ENCODE measurements at regions not wholly inside any gene's neighbourhood (a gene's known extent, or its start where the extent isn't known, plus 50 kb on each side); places are given as distances from the start of the nearest gene placed in this dataset.
A peak's percentile ranks its signal among the peaks of the same experiment; 100 is the strongest.

GRCh38 chr1:29447368-29447767 lies 211.0 kb downstream of the PTPRU start:
- ATAC-seq = no peak
- ChIA-PET CTCF (no interaction called here), POLR2A (no interaction called here)
- H3K9me3 ChIP-seq = no peaks in the 10 kb centered on the region
- 58% methylated on average over 3 of the region's 3 CpGs for WGBS (ENCODE audit: missing lambda C conversion rate)
- H3K27ac ChIP-seq = no peak overlapping the region
- FAIRE-seq = no peak
- H3K4me1 ChIP-seq = no peaks in the 10 kb centered on the region
- H3K4me2 ChIP-seq = no peak overlapping the region
- H3K4me3 ChIP-seq = no peak overlapping the region
- no peak for TF ChIP-seq POLR2AphosphoS2 (conservative IDR thresholded peaks at IDR 0.05; ENCODE audit: low read length)
- DNase-seq (ENCODE audit: low read depth in 1 of 2, low spot score in 1 of 2) = no peak

GRCh38 chr1:29444782-29445729 lies 208.7 kb downstream of the PTPRU start:
- Histone ChIP-seq H3K4me2 (no peak overlapping the region), H3K4me3 (no peak overlapping the region), H3K9me3 (no peaks in the 10 kb centered on the region), H3K27ac (no peak overlapping the region), H3K4me1 (no peaks in the 10 kb centered on the region)
- no peak for DNase-seq (ENCODE audit: low read depth in 1 of 2, low spot score in 1 of 2)
- CTCF ChIA-PET = interaction anchor here (0.8 to 1.4 kb wide), 2 partner anchors 13 to 16 kb away, joined by 3 read pairs; no protein-coding TSS in a partner anchor
- POLR2A ChIA-PET = no interaction called here
- peak in 1 of 2 experiments; percentile 17; a peak in 1 of 6 replicates for ATAC-seq
- no peak for FAIRE-seq
- 19% methylated on average over 12 of the region's 13 CpGs for WGBS (ENCODE audit: missing lambda C conversion rate)
- TF ChIP-seq CBX8 (IDR thresholded peaks at IDR 0.05) (no peak), ELK1 (IDR thresholded peaks at IDR 0.05; ENCODE audit: low read depth, low read length) (no peak), E2F6 (IDR thresholded peaks at IDR 0.05; ENCODE audit: borderline replicate concordance, low read depth) (no peak), SREBF2 (IDR thresholded peaks at IDR 0.05) (no peak), NPAS2 (CRISPR knock-in tag; IDR thresholded peaks at IDR 0.05; ENCODE audit: borderline replicate concordance) (no peak), MYC (IDR thresholded peaks at IDR 0.05; ENCODE audit: borderline replicate concordance, low read length) (no peak), EP300 (IDR thresholded peaks at IDR 0.05) (no peak), RAD21 (conservative IDR thresholded peaks at IDR 0.05 in 1 of 2, IDR thresholded peaks at IDR 0.05 in 1 of 2) (no peak), CHD2 (IDR thresholded peaks at IDR 0.05; ENCODE audit: low read length, partially characterized antibody) (no peak), HES2 (IDR thresholded peaks at IDR 0.05) (no peak)

GRCh38 chr1:29444081-29444715 lies 207.9 kb downstream of the PTPRU start:
- no peak for ATAC-seq
- no peaks in the 10 kb centered on the region for H3K4me1 ChIP-seq
- WGBS (ENCODE audit: missing lambda C conversion rate) = 28% methylated on average over 6 of the region's 8 CpGs
- H3K9me3 ChIP-seq = no peaks in the 10 kb centered on the region
- no peak overlapping the region for H3K27ac ChIP-seq
- FAIRE-seq = no peak
- ChIA-PET POLR2A (no interaction called here), CTCF (no interaction called here)
- H3K4me2 ChIP-seq = no peak overlapping the region
- TF ChIP-seq ZC3H11A (IDR thresholded peaks at IDR 0.05) = no peak
- TF ChIP-seq HEYL (CRISPR knock-in tag; IDR thresholded peaks at IDR 0.05) = no peak
- TF ChIP-seq JUN (IDR thresholded peaks at IDR 0.05) = no peak
- no peak for TF ChIP-seq FOXS1 (CRISPR knock-in tag; IDR thresholded peaks at IDR 0.05)
- TF ChIP-seq MYC (IDR thresholded peaks at IDR 0.05; ENCODE audit: borderline replicate concordance, low read length) = no peak
- TF ChIP-seq CBX8 (IDR thresholded peaks at IDR 0.05) = no peak
- no peak for TF ChIP-seq BHLHE40 (IDR thresholded peaks at IDR 0.05; ENCODE audit: low read depth, low read length)
- no peak for TF ChIP-seq USF2 (IDR thresholded peaks at IDR 0.05)
- no peak for TF ChIP-seq RAD21 (conservative IDR thresholded peaks at IDR 0.05 in 1 of 2, IDR thresholded peaks at IDR 0.05 in 1 of 2)
- TF ChIP-seq KDM1A (IDR thresholded peaks at IDR 0.05; ENCODE audit: low read depth) = no peak
- TF ChIP-seq SMC3 (IDR thresholded peaks at IDR 0.05) = no peak
- TF ChIP-seq MAX (IDR thresholded peaks at IDR 0.05) = no peak
- no peak for TF ChIP-seq E2F6 (IDR thresholded peaks at IDR 0.05; ENCODE audit: borderline replicate concordance, low read depth)
- TF ChIP-seq ZNF302 (CRISPR knock-in tag; IDR thresholded peaks at IDR 0.05) = no peak
- TF ChIP-seq NR3C1 (IDR thresholded peaks at IDR 0.05) = no peak
- TF ChIP-seq MAFK (IDR thresholded peaks at IDR 0.05; ENCODE audit: partially characterized antibody) = no peak
- no peak for TF ChIP-seq POLR2A (IDR thresholded peaks at IDR 0.05; ENCODE audit: low read length)
- no peak overlapping the region for H3K4me3 ChIP-seq
- DNase-seq (ENCODE audit: low read depth in 1 of 2, low spot score in 1 of 2) = no peak
